K562 (cell line): ENCODE measurements at regions not wholly inside any gene's neighbourhood (a gene's known extent, or its start where the extent isn't known, plus 50 kb on each side); places are given as distances from the start of the nearest gene placed in this dataset.

Experiments
- ATAC-seq: fragments of 200-7000 bp; cut with Tn5 transposase; 3 replicates; pipeline ENCODE4 v1.9.1; 2020; ENCODE audit warnings: moderate library complexity
- BruUV-seq: library from RNA; stranded (reverse); fragments of 400-500 nt; replicated peaks from 2 replicates; lab custom pipeline; 2021; lab: Mats Ljungman, UMichigan
- CTCF ChIA-PET: fragments of 300-600 bp; formaldehyde crosslinking; extraction: SDS; loops from one replicate; lab custom pipeline; 2021; ENCODE audit warnings: low intra/inter-chr PET ratio; lab: Yijun Ruan, JAX
- POLR2A ChIA-PET: fragments of 300-600, 350-650 bp; sonication (Branson Sonifier 250); formaldehyde crosslinking; extraction: SDS; loops from one replicate; lab custom pipeline; 2021; ENCODE audit warnings: antibody characterized with exemption, inconsistent platforms; lab: Yijun Ruan, JAX
- DNase-seq, 4 experiments: peaks; one replicate each; pipeline versions ENCODE4 v3.0.0 to v3.0.0-alpha.2; 2011 to 2018; ENCODE audit warnings: low spot score in 3 of 4, mixed read lengths in 3 of 4; ENCODE audit errors: extremely low read depth in 1 of 4
- FAIRE-seq: peaks from 2 replicates; lab custom pipeline; 2011; peaks lifted over from hg19 to GRCh38; lab: Jason Lieb, UNC
- H2AFZ ChIP-seq: 2 replicates; pipeline ENCODE4 v1.6.0; 2011; ENCODE audit warnings: low read depth, low read length, control low read depth, inconsistent platforms
- H3K27ac ChIP-seq: fragments of 200-600 bp; 3 replicates; pipeline ENCODE4 v1.8.0; 2011; ENCODE audit warnings: low read depth, mild to moderate bottlenecking, control low read depth, inconsistent platforms, low read length, moderate library complexity, mixed read lengths; ENCODE audit errors: extremely low read depth
- H3K27me3 ChIP-seq, 2 experiments: fragments of 300-600 bp in 1 of 2; 2 replicates in 1 of 2; 3 replicates in 1 of 2; pipeline versions ENCODE4 v1.6.0 to v1.8.0; 2011; ENCODE audit warnings: inconsistent platforms in 2 of 2, low read length in 2 of 2, mild to moderate bottlenecking in 1 of 2, mixed read lengths in 1 of 2, moderate library complexity in 1 of 2; ENCODE audit not compliant: control insufficient read depth in 2 of 2, insufficient read depth in 2 of 2
- H3K36me3 ChIP-seq: fragments of 300-600 bp; 3 replicates; pipeline ENCODE4 v1.8.0; 2011; ENCODE audit warnings: mild to moderate bottlenecking, low read length, inconsistent platforms; ENCODE audit not compliant: control insufficient read depth, insufficient read depth
- H3K4me1 ChIP-seq, 2 experiments: fragments of 200-600 bp in 1 of 2; replicated peaks in 1 of 2; 2 replicates in 1 of 2; 3 replicates in 1 of 2; pipeline versions ENCODE4 v1.5.1 to v1.8.0; 2011; ENCODE audit warnings: inconsistent platforms in 2 of 2, low read length in 2 of 2, mild to moderate bottlenecking in 1 of 2, mixed read lengths in 1 of 2, moderate library complexity in 1 of 2; ENCODE audit not compliant: control insufficient read depth in 2 of 2, insufficient read depth in 2 of 2
- H3K4me2 ChIP-seq: 2 replicates; pipeline ENCODE4 v1.6.1; 2011; ENCODE audit warnings: low read length, control low read depth, inconsistent platforms, mixed read lengths; ENCODE audit not compliant: insufficient read depth
- H3K4me3 ChIP-seq: fragments of 200-600 bp; sonication (generic), shearing (Covaris generic); 2 replicates; pipeline ENCODE4 v1.5.1; 2016; ENCODE audit warnings: control low read depth, inconsistent platforms
- H3K79me2 ChIP-seq: fragments of 200-600 bp; 3 replicates; pipeline ENCODE4 v1.8.0; 2011; ENCODE audit warnings: low read length, inconsistent platforms; ENCODE audit not compliant: control insufficient read depth, insufficient read depth
- H3K9ac ChIP-seq, 2 experiments: 2 replicates each; pipeline versions ENCODE4 v1.6.0 to v1.6.1; 2011; ENCODE audit warnings: low read depth in 2 of 2, low read length in 2 of 2, control low read depth in 1 of 2, inconsistent platforms in 1 of 2, mild to moderate bottlenecking in 1 of 2, mixed read lengths in 1 of 2; ENCODE audit not compliant: insufficient read depth in 1 of 2
- H3K9me1 ChIP-seq: one replicate; pipeline ENCODE4 v1.6.0; 2011; ENCODE audit warnings: inconsistent platforms, mild to moderate bottlenecking, low read length, moderate library complexity; ENCODE audit not compliant: control insufficient read depth, insufficient read depth
- H3K9me3 ChIP-seq: replicated peaks from 2 replicates; pipeline ENCODE4 v1.5.1; 2011; ENCODE audit warnings: low read depth, low read length, inconsistent platforms; ENCODE audit not compliant: control insufficient read depth, insufficient read depth
- H4K20me1 ChIP-seq: replicated peaks from 2 replicates; pipeline ENCODE4 v1.6.1; 2011; ENCODE audit warnings: low read length, inconsistent platforms, mixed read lengths; ENCODE audit not compliant: control insufficient read depth, insufficient read depth
- CGGBP1 ChIP-seq: fragments of 250-450 bp; sonication (Bioruptor Pico); IDR thresholded peaks from 2 replicates; pipeline ENCODE4 v1.9.0; 2021; ENCODE audit warnings: mild to moderate bottlenecking
- CTBP1 ChIP-seq: fragments of 450-650 bp; IDR thresholded peaks from 2 replicates; pipeline ENCODE4 v1.6.1; 2016; ENCODE audit warnings: borderline replicate concordance
- EP400 ChIP-seq: fragments of 450-650 bp; IDR thresholded peaks from 2 replicates; pipeline ENCODE4 v1.6.1; 2017; ENCODE audit warnings: antibody characterized with exemption, mild to moderate bottlenecking, moderate library complexity
- HOMEZ ChIP-seq: fragments of 250-450 bp; sonication (Bioruptor Pico); IDR thresholded peaks from 2 replicates; pipeline ENCODE4 v1.4.0; 2020; ENCODE audit warnings: mild to moderate bottlenecking, moderate library complexity
- OTX1 ChIP-seq: fragments of 450-650 bp; formaldehyde crosslinking; IDR thresholded peaks from 2 replicates; pipeline ENCODE4 v1.4.0; 2022; ENCODE audit warnings: mild to moderate bottlenecking
- PTBP1 ChIP-seq: fragments of 200-400 bp; formaldehyde crosslinking; IDR thresholded peaks from 2 replicates; pipeline ENCODE4 v1.6.1; 2017; ENCODE audit warnings: low read depth, low read length
- SUPT5H ChIP-seq: fragments of 450-650 bp; IDR thresholded peaks from 2 replicates; pipeline ENCODE4 v1.6.1; 2016
- TSC22D4 ChIP-seq: fragments of 450-650 bp; IDR thresholded peaks from 2 replicates; pipeline ENCODE4 v1.6.1; 2016; ENCODE audit warnings: missing genetic modification characterization, missing biosample characterization, control low read depth
- ZC3H11A ChIP-seq: IDR thresholded peaks from 2 replicates; pipeline ENCODE4 v1.6.1; 2012; ENCODE audit warnings: low read depth, low read length, improper control_type of control experiment
- ZNF124 ChIP-seq: sonication (generic); formaldehyde crosslinking; IDR thresholded peaks from 2 replicates; pipeline ENCODE4 v1.8.1; 2022; ENCODE audit warnings: missing genetic modification reagents
- ZNF239 ChIP-seq: fragments of 250-450 bp; sonication (Bioruptor Pico); IDR thresholded peaks from 2 replicates; pipeline ENCODE4 v1.4.0; 2020; ENCODE audit warnings: mild to moderate bottlenecking
- ZNF354B ChIP-seq: fragments of 250-450 bp; sonication (Bioruptor Pico); IDR thresholded peaks from 2 replicates; pipeline ENCODE4 v1.4.0; 2020
- WGBS: fragments of 100-300 bp; shearing (Covaris generic); methylation state at CpG from one replicate; pipeline ENCODE4 v1.1.6; 2016; ENCODE audit warnings: low coverage, mixed read lengths; ENCODE audit not compliant: insufficient coverage; ENCODE audit errors: missing lambda C conversion rate; 5-methylcytosine and 5-hydroxymethylcytosine counted together
- in situ Hi-C: fragments of 300-500 bp; cut with MboI; formaldehyde crosslinking; loops from 4 replicates; pipeline ENCODE4 v1.15.0; 2018; ENCODE audit warnings: inconsistent platforms, mixed read lengths
- intact Hi-C: fragments of 100-400 bp; cut with micrococcal nuclease; formaldehyde crosslinking; loops from 2 replicates; pipeline ENCODE4 v1.14.2; 2022

GRCh38 chr12:46108721-46109120 is 118.3 kb upstream of the SCAF11 start:
- no peaks in the 10 kb centered on the region for H3K9me1 ChIP-seq
- FAIRE-seq: no peak
- ATAC-seq: no peak
- 0% methylated on average over 1 of the region's 1 CpG for WGBS
- no peak overlapping the region for H3K4me3 ChIP-seq
- ChIA-PET CTCF (no interaction called here), POLR2A (no interaction called here)
- in situ Hi-C loops: no loop called here
- H3K27me3 ChIP-seq: no peaks in the 10 kb centered on the region
- no peak overlapping the region for H3K27ac ChIP-seq
- no peaks in the 10 kb centered on the region for H3K4me1 ChIP-seq
- no peak overlapping the region for H2AFZ ChIP-seq
- H3K79me2 ChIP-seq: no peaks in the 10 kb centered on the region
- intact Hi-C loops: no loop called here
- no peak overlapping the region for H3K4me2 ChIP-seq
- no peaks in the 10 kb centered on the region for H4K20me1 ChIP-seq
- no TSS peak for BruUV-seq
- TF ChIP-seq EP400 (no peak), SUPT5H (no peak), PTBP1 (no peak), ZC3H11A (no peak), ZNF354B (CRISPR knock-in tag) (no peak)
- H3K36me3 ChIP-seq: no peaks in the 10 kb centered on the region
- no peaks in the 10 kb centered on the region for H3K9me3 ChIP-seq
- H3K9ac ChIP-seq: no peak overlapping the region
- no peak for DNase-seq

- no peaks in the 10 kb centered on the region for H3K4me1 ChIP-seq
- DNase-seq (no peak), ATAC-seq (no peak)
- H3K9me3 ChIP-seq: no peaks in the 10 kb centered on the region
- H3K27ac ChIP-seq: no peak overlapping the region
- intact Hi-C loops: no loop called here
- no peaks in the 10 kb centered on the region for H4K20me1 ChIP-seq
- H3K36me3 ChIP-seq: no peaks in the 10 kb centered on the region
- ChIA-PET POLR2A (no interaction called here), CTCF (no interaction called here)
- in situ Hi-C loops: no loop called here
- 3% methylated on average over 2 of the region's 2 CpGs for WGBS
- H3K4me2 ChIP-seq: no peak overlapping the region
- no peaks in the 10 kb centered on the region for H3K27me3 ChIP-seq
- H3K9ac ChIP-seq: no peak overlapping the region
- TF ChIP-seq CGGBP1 (no peak), OTX1 (CRISPR knock-in tag) (no peak), CTBP1 (no peak), ZNF124 (CRISPR knock-in tag) (no peak), TSC22D4 (no peak), ZNF239 (CRISPR knock-in tag) (no peak), HOMEZ (no peak)
- TF ChIP-seq, all 486 proteins: peak for 0
- FAIRE-seq: no peak
- H3K79me2 ChIP-seq: no peaks in the 10 kb centered on the region
- H3K9me1 ChIP-seq: no peaks in the 10 kb centered on the region
- H2AFZ ChIP-seq: no peak overlapping the region
- no peak overlapping the region for H3K4me3 ChIP-seq
- no TSS peak for BruUV-seq
Measured at GRCh38 chr12:46107591-46107990, 117.2 kb upstream of the SCAF11 start.
